Activated naive CD8-positive, alpha-beta T cell treated with anti-CD3 and anti-CD28 coated beads, Interleukin-2, amount 50 U/mL, for 16 hours (primary cell): ENCODE measurements at regions not wholly inside any gene's neighbourhood (a gene's known extent, or its start where the extent isn't known, plus 50 kb on each side); places are given as distances from the start of the nearest gene placed in this dataset.

ENCODE experiments used
- DNase-seq: peaks from one replicate; pipeline ENCODE4 v3.0.0-alpha.2; 2020; ENCODE audit warnings: low read depth, low spot score

- DNase-seq, result no peak
Measured at GRCh38 chr1:182127656-182128055, 66.1 kb upstream of the ZNF648 start.

- DNase-seq, result no peak
Measured at GRCh38 chr1:182126272-182126800, 64.8 kb upstream of the ZNF648 start.

GRCh38 chr1:182122913-182123260 is 61.4 kb upstream of the ZNF648 start:
- no peak for DNase-seq

- no peak for DNase-seq
Measured at GRCh38 chr1:182122256-182122912, 60.9 kb upstream of the ZNF648 start.

- DNase-seq, result no peak
Measured at GRCh38 chr1:182121787-182122186, 60.3 kb upstream of the ZNF648 start.

- DNase-seq, result no peak
Measured at GRCh38 chr1:182120411-182121258, 59.1 kb upstream of the ZNF648 start.

DNA sequence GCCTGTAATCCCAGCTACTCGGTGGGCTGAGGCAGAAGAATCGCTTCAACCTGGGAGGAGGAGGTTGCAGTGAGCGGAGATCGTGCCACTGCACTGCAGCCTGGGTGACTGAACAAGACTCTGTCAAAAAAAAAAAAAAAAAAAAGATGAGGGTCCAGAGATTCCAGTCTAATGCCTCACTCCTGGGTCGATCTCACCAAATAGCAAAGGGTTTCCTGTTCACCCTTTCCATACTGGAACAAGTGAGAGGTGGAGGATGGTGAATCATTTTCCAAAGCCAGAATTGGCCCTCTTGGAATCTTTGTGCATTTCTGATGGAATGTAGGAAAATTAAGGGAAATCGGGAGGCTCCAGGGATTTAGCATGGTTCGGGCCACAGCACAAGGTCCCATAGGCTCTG is 58.1 kb upstream of the ZNF648 start:
- DNase-seq, result no peak

DNA sequence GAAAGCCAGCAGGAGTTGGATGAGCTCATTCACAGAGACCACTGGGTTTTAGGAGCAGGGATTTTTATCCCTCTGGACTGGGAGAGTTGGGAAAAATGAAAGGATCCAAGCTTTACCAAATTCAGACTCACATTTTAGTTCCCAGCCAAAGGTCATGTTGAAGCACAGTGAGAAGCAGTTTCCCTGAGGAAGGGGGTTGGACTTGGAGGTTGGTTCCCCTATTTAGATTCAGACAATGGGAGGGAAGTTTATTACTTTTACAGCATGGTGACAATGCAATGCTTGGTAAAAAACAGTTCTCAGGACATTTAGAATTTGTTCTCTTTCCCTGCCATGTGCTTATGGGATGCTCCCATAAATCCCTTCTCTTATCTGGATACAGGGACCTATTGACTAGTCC is 57.3 kb upstream of the ZNF648 start:
- no peak for DNase-seq

GRCh38 chr1:182114627-182115023 is 53.1 kb upstream of the ZNF648 start:
- no peak for DNase-seq

DNA sequence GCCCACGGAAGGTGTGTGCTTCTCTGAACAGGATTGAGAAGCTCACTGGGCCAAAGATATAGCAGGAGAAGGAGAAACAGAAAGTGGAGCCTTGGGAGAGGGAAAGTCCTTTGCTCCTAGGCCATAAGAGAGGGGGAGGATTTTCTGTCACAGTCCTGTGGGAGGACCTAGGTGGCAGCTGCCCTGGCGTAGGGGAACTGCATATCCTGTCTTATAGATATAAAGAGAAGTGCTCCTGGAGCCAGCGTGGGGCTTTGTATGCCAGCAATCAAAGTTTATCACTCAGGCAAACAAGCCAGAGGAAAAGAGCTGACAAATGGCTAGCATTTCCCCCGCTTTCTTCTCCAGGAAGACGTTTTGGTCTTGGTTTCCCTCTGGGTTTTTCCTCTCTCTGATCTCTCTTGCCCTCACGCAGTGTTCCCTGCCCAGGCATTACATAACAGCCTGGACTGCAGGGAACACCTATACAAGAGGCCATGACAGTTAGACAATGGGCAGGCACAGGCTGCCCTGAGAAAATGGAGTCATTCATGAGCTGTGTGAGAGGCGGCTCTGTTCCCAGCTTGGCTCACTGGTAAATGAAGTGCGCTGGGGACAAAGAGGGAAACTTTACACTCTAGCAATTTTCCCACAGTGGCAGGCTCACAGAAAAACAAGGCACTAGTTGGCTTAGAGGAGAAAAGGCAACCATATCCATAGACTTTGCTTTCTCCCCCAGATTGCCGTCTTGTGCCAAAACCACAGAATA is 52.5 kb upstream of the ZNF648 start:
- DNase-seq, result no peak

DNA sequence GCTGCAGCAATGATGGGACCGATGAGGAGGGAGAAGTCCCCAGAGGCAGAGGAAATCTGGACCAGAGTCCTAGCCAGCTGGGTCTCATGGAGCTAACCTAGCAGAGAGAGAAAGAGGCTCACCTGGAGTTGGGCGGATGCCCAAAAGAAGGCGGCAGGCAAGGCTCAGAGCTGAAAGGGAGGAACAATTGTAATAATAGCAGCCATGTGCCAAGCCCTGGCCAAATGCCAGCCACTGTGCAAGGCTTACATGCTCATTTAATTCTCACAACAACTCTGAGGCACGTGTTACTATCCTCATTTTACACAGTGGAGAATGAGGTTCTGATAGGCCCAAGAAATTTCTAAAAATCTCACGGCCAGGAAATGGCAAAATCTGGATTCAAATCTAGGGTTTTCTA is 50.0 kb upstream of the ZNF648 start:
- no peak for DNase-seq
